Tibial nerve (tissue), 3 donors: ENCODE measurements at regions not wholly inside any gene's neighbourhood (a gene's known extent, or its start where the extent isn't known, plus 50 kb on each side); places are given as distances from the start of the nearest gene placed in this dataset.

Experiments
- POLR2A ChIP-seq, 2 donors: fragments of 450-650 bp; IDR thresholded peaks; one replicate each; pipeline ENCODE4 v1.6.1; 2017; ENCODE audit warnings: antibody characterized with exemption in 2 of 2, mild to moderate bottlenecking in 2 of 2, moderate library complexity in 2 of 2
- TF ChIP-seq, protein P1 (sequence below), 5 experiments: fragments of 200-600 bp in 3 of 5; fragments of 450-650 bp in 2 of 5; sonication (generic) in 3 of 5; IDR thresholded peaks; one replicate each; pipeline ENCODE4 v1.5.1; 2016 to 2019; ENCODE audit warnings: antibody characterized with exemption in 5 of 5, mild to moderate bottlenecking in 3 of 5, moderate library complexity in 2 of 5

DNA sequence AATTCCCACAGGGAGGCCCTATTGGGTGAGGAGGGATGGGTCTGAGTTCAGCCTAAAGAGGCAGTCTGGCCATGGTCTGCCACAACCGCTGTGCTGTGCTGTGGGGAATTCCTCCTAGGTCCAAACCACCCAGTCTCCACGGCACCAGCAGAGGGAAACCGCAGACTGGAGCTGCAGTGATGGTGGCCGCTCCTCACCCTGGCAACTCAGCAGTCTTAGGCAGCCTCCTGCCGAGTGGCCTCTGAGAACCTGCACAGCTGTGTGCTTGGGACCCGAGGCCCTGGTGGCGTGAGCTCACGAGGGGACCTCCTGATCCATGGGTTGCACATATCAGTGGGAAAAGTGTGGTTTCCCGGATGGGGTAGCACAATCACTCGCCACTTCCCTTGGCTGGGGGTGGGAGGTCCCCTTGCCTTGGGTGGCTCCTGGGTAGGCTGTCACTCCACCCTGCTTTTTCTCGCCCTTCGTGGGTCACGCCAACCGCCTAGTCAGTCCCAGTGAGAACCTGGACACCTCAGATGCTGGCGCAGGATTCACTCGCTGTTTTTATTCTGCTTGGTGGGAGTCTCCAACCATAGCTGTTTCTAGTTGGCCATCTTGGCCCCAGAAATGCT lies 242.2 kb downstream of the CDH26 start:
- TF ChIP-seq, protein P1, sequence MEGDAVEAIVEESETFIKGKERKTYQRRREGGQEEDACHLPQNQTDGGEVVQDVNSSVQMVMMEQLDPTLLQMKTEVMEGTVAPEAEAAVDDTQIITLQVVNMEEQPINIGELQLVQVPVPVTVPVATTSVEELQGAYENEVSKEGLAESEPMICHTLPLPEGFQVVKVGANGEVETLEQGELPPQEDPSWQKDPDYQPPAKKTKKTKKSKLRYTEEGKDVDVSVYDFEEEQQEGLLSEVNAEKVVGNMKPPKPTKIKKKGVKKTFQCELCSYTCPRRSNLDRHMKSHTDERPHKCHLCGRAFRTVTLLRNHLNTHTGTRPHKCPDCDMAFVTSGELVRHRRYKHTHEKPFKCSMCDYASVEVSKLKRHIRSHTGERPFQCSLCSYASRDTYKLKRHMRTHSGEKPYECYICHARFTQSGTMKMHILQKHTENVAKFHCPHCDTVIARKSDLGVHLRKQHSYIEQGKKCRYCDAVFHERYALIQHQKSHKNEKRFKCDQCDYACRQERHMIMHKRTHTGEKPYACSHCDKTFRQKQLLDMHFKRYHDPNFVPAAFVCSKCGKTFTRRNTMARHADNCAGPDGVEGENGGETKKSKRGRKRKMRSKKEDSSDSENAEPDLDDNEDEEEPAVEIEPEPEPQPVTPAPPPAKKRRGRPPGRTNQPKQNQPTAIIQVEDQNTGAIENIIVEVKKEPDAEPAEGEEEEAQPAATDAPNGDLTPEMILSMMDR (IDR thresholded peaks at IDR 0.05), result no peak
- TF ChIP-seq POLR2A (IDR thresholded peaks at IDR 0.05), result no peak
